ENCODE measurements at regions not wholly inside any gene's neighbourhood (a gene's known extent, or its start where the extent isn't known, plus 50 kb on each side); places are given as distances from the start of the nearest gene placed in this dataset.

DNA sequence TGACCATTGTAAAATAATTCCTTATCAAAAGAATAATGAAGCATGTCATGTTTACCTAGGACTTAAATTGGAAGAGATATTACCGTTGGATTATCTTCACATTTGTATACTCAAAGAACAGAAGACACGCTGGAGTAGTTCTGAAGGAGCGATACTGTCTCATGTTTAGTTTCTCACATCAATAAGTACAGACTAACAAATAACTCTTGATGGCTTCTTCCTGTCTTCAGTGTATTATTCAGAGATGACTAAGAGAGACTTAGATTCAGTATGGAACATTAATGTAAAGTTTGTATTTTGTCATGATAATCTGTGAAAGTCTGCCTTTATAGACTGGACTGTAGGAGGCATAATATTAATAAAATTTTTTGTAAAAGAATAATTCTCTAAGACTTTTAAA, 72.7 kb downstream of the SPRY1 start:
- ChIA-PET POLR2A (interaction anchor here (1.3 to 1.8 kb wide), 2 partner anchors 10 to 35 kb away, joined by 4 to 9 read pairs; no protein-coding TSS in a partner anchor), CTCF (ENCODE audit: unreplicated experiment) (no interaction called here)
- Histone ChIP-seq H3K9me3 (ENCODE audit: low read length) (no peaks in the 10 kb centered on the region), H3K27ac (ENCODE audit: low read depth, low read length, poor library complexity, severe bottlenecking) (no peak overlapping the region), H3K9me2 (ENCODE audit: insufficient read depth, low read length) (no peaks in the 10 kb centered on the region), H2AFZ (ENCODE audit: low read length) (no peak overlapping the region), H3K4me1 (ENCODE audit: insufficient read depth, low read length, poor library complexity, severe bottlenecking) (peaks cover 33% of the 10 kb centered on the region), H3K36me3 (ENCODE audit: insufficient read depth, low read length) (no peaks in the 10 kb centered on the region), H3K79me2 (ENCODE audit: insufficient read depth, low read depth, low read length) (no peaks in the 10 kb centered on the region), H3K4me3 (ENCODE audit: low read depth, low read length, poor library complexity, severe bottlenecking) (no peak overlapping the region), H4K20me1 (ENCODE audit: insufficient read depth, low read length) (no peaks in the 10 kb centered on the region), H3K4me2 (ENCODE audit: low read length) (no peak overlapping the region)
- intact Hi-C loops (cut with micrococcal nuclease; ENCODE audit: unreplicated experiment) = no loop called here
- no TSS peak for BruUV-seq (replicated peaks)
- no peak for TF ChIP-seq EZH2phosphoT487 (IDR thresholded peaks at IDR 0.05; ENCODE audit: borderline replicate concordance, low read depth, low read length)
- no peak for TF ChIP-seq CTCF (conservative IDR thresholded peaks at IDR 0.05; ENCODE audit: low read length)
- DNase-seq (ENCODE audit: low spot score) = no peak

GRCh38 chr4:123469696-123470095, 73.1 kb downstream of the SPRY1 start:
- DNase-seq (ENCODE audit: low spot score) = no peak
- Histone ChIP-seq H4K20me1 (ENCODE audit: insufficient read depth, low read length) (no peaks in the 10 kb centered on the region), H3K4me2 (ENCODE audit: low read length) (no peak overlapping the region), H3K4me1 (ENCODE audit: insufficient read depth, low read length, poor library complexity, severe bottlenecking) (peaks cover 28% of the 10 kb centered on the region), H3K9me3 (ENCODE audit: low read length) (no peaks in the 10 kb centered on the region), H3K4me3 (ENCODE audit: low read depth, low read length, poor library complexity, severe bottlenecking) (no peak overlapping the region), H2AFZ (ENCODE audit: low read length) (no peak overlapping the region), H3K36me3 (ENCODE audit: insufficient read depth, low read length) (no peaks in the 10 kb centered on the region), H3K27ac (ENCODE audit: low read depth, low read length, poor library complexity, severe bottlenecking) (no peak overlapping the region), H3K9me2 (ENCODE audit: insufficient read depth, low read length) (no peaks in the 10 kb centered on the region), H3K79me2 (ENCODE audit: insufficient read depth, low read depth, low read length) (no peaks in the 10 kb centered on the region)
- ChIA-PET POLR2A (interaction anchor here (1.8 kb wide), 1 partner anchor 9 kb away, joined by 9 read pairs; no protein-coding TSS in a partner anchor), CTCF (ENCODE audit: unreplicated experiment) (no interaction called here)
- no TSS peak for BruUV-seq (replicated peaks)
- no peak for TF ChIP-seq EZH2phosphoT487 (IDR thresholded peaks at IDR 0.05; ENCODE audit: borderline replicate concordance, low read depth, low read length)
- TF ChIP-seq CTCF (conservative IDR thresholded peaks at IDR 0.05; ENCODE audit: low read length) = no peak
- intact Hi-C loops (cut with micrococcal nuclease; ENCODE audit: unreplicated experiment) = no loop called here

- H3K36me3 ChIP-seq (ENCODE audit: insufficient read depth, low read length) = no peaks in the 10 kb centered on the region
- intact Hi-C loops (cut with micrococcal nuclease; ENCODE audit: unreplicated experiment) = no loop called here
These were observed 74.0 kb downstream of the SPRY1 start for GRCh38 chr4:123470640-123471039.

More at GRCh38 chr4:123470640-123471039, 74.0 kb downstream of the SPRY1 start:
- H4K20me1 ChIP-seq (ENCODE audit: insufficient read depth, low read length) = no peaks in the 10 kb centered on the region
- no peak overlapping the region for H3K27ac ChIP-seq (ENCODE audit: low read depth, low read length, poor library complexity, severe bottlenecking)
- no TSS peak for BruUV-seq (replicated peaks)
- ChIA-PET CTCF (ENCODE audit: unreplicated experiment) (no interaction called here), POLR2A (interaction anchor here (1.8 to 2.3 kb wide), 2 partner anchors 8 to 10 kb away, joined by 9 read pairs; no protein-coding TSS in a partner anchor)
- DNase-seq (ENCODE audit: low spot score) = no peak
- H3K4me3 ChIP-seq (ENCODE audit: low read depth, low read length, poor library complexity, severe bottlenecking) = no peak overlapping the region
- H3K4me2 ChIP-seq (ENCODE audit: low read length) = no peak overlapping the region
- TF ChIP-seq EZH2phosphoT487 (IDR thresholded peaks at IDR 0.05; ENCODE audit: borderline replicate concordance, low read depth, low read length) (no peak), CTCF (conservative IDR thresholded peaks at IDR 0.05; ENCODE audit: low read length) (no peak)
- no peaks in the 10 kb centered on the region for H3K79me2 ChIP-seq (ENCODE audit: insufficient read depth, low read depth, low read length)
- H2AFZ ChIP-seq (ENCODE audit: low read length) = no peak overlapping the region
- no peaks in the 10 kb centered on the region for H3K9me2 ChIP-seq (ENCODE audit: insufficient read depth, low read length)
- peaks cover 25% of the 10 kb centered on the region for H3K4me1 ChIP-seq (ENCODE audit: insufficient read depth, low read length, poor library complexity, severe bottlenecking)
- H3K9me3 ChIP-seq (ENCODE audit: low read length) = no peaks in the 10 kb centered on the region

Data from OCI-LY7 (cell line).